CD4-positive, alpha-beta T cell treated with Interleukin-17A for 4 hours (primary cell): ENCODE measurements at regions not wholly inside any gene's neighbourhood (a gene's known extent, or its start where the extent isn't known, plus 50 kb on each side); places are given as distances from the start of the nearest gene placed in this dataset.

Source experiments
- DNase-seq: peaks from one replicate; pipeline ENCODE4 v3.0.0-alpha.2; 2020; ENCODE audit warnings: mixed read lengths

DNA sequence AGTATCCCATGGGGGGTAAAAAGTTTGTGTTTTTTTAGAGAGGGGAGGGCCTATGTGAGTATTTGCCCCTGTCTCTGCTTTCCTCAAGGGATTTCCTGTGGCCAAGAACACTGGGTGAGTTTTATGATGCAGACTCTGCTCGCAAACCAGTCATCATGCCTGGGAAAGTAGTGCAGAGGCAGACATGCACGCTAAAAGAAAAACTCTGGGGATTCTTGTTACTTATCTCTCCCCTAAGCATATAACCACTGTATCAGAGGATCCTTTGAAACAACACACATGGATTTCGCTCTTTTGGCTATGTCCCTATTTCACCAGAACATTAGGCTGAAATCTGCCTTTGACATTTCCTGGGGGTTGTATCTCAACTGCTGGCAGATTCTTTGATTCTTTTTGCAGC is 1845.8 kb upstream of the SEL1L start:
- DNase-seq, result no peak

- DNase-seq, result no peak
Measured at GRCh38 chr14:83384253-83384652, 1850.6 kb upstream of the SEL1L start.

DNA sequence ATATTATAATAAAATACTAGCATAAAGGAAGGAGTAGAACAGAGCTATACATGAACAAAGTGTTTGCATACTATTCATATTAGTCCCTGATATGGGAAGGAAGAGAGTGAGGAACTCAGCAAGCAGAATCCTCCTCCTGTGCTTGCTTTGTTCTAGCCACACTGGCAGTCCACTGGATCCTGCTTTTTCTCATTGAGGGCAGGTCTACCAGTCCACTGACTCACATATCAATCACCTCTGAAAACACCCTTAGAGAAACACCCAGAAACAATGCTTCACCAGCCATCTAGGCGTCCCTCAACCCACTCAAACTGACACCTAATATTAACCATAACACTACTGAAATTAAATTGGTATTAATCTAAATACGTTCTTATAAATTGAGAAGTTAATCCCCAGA is 1861.7 kb upstream of the SEL1L start:
- DNase-seq, result no peak

DNA sequence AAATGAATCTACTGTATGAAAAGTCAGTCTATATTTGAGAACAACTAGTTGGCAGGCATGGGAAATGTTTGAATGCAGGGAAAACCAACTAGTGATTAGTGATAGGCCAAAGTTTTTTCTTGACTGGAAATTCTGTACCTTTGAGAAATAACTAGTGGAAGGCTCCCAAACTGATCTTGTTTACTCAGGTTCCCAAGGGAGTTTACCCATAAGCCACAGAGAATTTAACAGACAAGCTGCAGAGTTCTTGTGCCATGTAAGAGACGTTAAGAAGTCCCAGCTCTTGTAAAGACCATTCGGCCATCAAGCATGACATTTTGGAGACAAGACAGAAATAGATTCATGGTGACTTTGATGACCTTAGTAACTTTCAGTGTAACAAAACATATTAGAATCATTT is 1882.8 kb upstream of the SEL1L start:
- DNase-seq, result no peak

DNA sequence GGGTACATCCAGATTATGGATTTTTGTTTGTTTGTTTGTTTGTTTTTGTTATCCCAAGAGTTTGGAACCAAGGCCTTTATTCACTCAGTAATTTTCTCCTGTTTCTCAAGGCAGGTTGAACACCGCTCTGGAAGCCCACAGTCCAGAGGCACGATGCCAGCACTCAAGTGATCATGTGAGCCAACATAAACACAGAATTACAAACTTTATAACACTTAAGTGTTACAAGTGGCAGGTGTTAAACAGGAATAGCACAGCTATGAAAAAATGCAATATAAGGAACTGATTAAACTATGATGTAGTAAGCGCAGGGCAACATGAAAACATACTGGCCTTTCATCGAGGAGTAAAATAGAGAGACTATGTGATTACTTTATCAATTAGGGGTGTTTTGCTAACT is 1885.8 kb upstream of the SEL1L start:
- DNase-seq, result no peak

DNA sequence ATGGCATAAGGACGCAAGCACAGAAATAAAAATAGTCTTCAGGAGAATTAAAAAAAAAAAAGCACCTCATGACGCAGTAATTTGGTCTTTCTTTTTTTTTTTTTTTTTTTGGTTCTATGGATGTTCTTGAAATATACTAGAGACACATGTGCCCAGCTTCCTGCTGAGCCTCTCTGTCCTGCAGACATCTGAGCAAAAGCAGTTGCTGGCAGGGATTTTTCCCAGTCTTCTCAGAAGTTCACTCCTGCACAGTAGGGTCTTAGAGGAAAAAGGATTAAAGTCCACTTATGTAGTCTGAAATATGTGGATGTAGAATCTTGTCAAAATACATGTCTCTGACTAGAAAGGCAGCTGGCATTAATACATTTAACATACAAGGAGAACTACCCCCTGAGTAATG is 1888.1 kb upstream of the SEL1L start:
- DNase-seq, result no peak

DNA sequence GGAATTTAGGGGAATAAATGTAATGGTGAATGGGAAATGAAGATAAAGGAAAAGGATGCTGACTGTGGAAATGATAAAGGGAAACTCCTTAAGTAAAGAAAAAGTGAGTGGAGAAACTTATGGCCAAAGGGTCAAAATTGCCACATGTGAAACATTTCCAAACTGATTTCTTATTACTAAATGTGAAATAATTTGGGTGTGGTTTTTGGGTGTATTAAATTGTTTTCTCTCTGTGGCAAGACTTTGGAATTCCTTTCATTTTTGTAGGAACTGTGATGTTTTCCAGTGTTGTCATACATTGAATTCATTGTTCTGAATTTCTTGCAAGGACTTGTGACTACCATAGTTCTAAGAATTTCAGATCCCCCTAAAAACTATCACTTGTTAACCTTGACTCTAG is 1891.5 kb upstream of the SEL1L start:
- no peak for DNase-seq

DNA sequence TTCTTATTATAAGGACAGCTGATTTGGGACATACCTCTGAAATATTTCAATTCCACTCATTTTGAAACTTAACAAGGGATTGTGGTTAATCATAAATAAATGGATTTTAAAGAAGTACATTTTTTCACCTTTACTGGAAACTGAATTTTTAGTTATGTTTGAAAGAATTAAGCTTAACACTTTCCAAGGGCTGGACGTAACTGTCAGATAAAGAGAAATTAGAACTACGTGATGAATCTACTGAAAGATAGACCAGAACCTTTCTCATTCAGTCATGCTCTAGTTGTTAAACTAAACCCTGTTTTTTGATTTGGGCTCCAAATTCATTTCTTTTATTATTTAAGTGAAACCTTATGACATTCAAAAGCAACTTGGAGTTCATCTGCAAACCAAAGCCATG is 1892.1 kb upstream of the SEL1L start:
- DNase-seq, result no peak

- DNase-seq, result no peak
Measured at GRCh38 chr14:83433618-83434017, 1900.0 kb upstream of the SEL1L start.

DNA sequence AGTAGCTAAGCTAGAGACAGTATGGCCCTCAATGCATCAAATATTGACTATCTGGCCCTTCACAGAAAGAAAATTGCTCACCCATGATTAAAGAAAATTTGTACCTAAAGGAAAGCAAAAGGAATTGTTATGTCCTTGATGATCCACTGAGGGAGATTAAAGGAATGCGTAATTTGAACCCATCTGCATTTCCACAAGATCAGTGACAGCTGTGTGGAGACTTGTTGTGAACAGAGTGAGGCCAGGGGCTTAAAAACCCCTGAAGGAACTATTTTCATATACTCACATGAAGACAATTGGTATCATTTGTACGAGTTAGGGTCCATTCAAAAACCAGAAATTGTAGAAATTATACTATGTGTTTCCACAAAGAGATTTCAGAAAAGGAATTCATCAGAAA is 1908.1 kb upstream of the SEL1L start:
- no peak for DNase-seq

GRCh38 chr14:83455561-83455960 is 1921.9 kb upstream of the SEL1L start:
- DNase-seq, result no peak

DNA sequence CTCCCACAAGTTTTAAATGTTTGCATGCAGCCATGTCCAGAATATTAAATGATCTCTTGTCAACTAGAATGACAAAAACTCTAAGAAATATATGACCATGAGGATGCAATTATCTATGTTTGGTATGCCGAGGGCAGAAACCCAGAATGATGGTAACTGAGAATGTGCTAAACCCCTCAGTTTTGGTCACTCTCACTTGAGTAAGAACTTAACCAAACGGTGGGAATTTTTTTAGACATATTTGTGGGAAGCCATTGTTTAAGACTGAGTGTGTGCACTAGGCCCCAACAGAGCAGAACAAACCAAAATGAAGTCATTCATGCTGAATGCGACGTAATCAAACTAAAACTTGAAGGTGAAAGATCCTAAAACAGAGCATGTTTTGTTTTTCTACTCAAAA is 1927.9 kb upstream of the SEL1L start:
- DNase-seq, result no peak

DNA sequence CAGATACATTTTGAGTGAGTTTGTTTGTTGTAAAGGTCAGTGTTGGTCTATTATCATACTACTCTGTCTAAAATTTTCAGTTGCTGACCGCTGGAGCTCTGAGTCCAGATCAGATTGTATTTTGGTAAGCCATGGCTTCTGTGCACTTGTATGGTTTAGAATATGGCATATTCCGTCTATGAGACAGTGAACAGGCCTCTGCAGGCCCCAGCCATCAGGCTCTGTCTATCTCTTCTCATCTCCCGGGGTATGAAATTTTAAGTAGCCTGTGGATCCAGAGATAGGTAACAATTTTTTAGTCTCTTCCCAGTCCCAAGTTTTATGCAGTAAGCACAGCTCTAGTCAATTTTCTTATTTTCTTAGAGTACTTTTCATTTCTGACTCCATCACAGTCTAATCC is 1929.1 kb upstream of the SEL1L start:
- no peak for DNase-seq

DNA sequence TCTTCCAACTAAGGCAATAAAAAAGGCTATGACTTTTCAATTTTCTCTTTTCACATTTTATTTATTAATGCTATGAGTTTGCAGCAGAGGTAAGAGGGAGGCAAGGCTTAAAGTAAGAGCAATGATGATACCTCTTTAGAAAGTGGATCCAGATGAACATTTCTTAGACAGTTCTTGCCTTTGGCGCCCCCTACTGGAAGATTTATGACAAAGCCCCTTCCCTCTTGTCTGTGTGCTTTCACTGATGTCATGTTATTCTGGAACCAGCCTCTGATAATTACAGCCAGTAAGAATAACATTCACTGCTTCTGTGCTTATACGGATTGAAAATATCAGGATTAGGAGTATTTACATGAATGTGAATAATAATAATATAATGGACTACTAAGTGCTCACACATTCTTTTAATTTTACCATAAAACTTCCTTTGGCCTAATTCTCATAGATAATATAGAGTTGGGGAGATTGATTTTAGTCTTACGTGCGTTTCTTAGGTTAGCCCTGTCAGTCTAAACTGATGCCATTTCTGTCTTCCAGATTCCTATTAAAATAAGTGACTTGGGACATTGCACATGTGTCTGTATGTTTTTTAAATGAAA is 1929.9 kb upstream of the SEL1L start:
- DNase-seq, result no peak

GRCh38 chr14:83467811-83468210 is 1934.2 kb upstream of the SEL1L start:
- DNase-seq, result no peak

- DNase-seq, result no peak
Measured at GRCh38 chr14:83470466-83470865, 1936.8 kb upstream of the SEL1L start.

DNA sequence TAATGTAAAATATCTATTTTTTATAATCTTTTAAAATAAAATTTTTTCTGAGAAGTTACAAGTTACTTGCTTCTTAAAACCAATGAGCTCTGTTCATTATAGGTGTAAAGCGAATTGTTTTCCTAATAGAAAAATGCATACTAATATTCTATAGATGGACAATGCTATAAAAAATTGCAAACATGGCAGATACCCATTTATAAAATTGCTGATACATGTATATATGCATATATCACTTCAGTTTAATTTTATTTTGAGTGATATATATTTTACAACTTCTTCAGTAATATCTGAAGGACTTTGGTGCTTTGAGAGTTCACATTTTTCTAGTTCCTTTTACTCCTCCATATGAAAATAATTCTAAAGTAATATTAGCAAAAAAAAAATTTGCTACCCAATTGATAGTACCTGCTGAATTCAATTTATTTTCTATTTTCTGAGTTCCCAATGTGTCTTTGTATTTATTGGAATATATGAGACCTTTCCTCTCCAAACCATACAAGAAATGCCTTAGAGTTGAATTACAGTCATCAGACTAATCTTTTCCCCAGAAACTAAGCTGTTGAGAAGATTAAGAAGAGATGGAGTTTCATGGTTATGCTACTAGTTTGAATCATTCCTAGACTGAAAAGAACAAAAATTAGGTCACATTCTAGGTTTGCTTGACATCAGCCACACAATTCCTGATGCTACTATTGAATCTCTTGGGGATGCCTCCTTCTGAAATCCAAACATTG is 1937.5 kb upstream of the SEL1L start:
- DNase-seq, result no peak

DNA sequence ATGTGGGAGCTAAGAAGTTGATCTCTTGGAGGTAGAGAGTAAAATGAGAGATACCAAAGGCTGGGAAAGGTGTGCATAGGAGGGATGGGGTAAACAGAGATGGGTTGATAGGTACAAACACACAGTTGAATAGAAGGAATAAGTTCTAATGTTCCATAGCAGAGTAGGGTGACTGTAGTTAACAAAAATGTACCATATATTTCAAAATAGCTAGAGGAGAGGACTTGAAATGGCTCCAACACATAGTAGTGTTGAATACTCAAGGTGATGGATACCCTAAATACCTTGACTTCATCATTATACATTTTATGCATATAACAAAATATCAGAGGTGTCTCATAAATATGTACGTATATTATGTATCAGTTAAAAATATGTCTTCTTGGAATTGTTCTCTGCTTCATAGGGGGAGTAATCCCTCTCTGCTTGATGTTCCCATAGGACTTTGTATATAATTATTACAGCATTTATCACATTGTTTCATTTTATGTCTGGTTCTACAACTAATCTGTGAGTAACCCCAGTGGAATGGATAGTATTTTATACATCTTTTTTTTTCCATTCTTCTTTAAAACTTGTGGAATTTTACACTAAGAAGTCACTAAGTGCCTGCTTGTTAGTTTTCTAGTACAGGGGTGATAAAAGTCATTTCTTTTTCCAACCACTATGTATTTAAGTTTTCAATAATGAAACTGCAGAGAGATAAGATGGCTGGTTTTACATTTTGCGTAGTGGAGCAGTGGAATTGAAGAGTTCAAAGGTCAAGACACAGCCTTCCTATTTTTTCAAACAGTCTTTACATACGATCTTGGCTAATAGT is 1940.0 kb upstream of the SEL1L start:
- no peak for DNase-seq

- no peak for DNase-seq
Measured at GRCh38 chr14:83478741-83479140, 1945.1 kb upstream of the SEL1L start.

DNA sequence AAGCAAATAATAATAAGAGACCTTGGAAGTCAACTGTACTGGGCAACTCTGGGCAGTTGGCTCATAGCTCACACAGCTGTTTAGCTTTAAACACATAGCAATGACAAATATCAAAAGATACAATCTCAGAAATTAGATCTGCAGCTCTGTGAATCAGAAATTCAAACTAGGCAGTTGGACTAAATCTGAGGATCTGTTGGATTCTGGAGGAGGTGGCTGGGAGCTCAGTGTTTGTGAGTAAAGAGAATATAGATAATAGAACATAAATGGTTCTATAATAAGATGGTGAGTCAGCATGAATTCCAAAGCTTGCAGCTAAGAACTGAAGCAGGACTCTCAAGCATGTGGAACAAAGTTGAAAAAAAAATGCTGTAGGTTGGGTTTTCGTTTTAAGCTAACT is 1949.4 kb upstream of the SEL1L start:
- no peak for DNase-seq

DNA sequence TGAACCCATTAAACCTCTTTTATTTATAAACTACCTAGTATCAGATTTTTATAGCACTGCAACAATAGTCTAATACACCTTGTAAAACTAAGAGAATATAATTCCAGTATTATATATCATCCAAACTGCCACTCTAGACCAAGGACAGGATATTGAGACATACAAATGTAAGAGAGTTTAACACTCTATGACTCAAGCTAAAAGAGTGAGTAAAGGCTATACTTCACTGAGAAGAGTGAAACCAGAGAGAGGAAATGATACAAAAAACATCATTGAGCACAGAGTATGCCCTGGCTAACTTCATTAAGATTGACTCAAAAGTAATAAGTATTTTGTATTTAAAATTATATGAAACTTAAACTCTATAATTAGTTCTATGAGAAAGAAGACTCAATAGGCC is 1951.9 kb upstream of the SEL1L start:
- DNase-seq, result no peak

GRCh38 chr14:83491091-83491490 is 1957.4 kb upstream of the SEL1L start:
- DNase-seq, result no peak

DNA sequence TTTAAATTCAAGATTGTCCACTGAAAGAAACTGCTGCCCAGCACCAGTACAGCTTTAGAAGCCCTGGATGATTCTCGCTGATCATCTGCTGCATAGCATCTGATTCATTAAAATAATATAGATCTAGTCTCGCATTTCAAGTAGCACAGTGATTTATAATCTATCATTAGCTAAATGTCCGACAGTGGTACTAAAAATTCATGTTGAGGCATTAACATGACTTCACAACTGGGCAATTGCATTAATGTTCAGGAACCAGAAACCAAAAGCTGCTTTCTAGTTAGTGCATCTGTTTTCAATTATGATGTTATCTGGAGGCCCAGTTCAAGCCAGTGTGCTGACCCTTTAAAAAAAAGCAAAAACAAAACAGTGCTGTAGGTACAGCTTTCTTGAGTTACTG is 1987.2 kb upstream of the SEL1L start:
- DNase-seq, result no peak

- DNase-seq, result no peak
Measured at GRCh38 chr14:83529531-83529930, 1995.9 kb upstream of the SEL1L start.
